ENCODE measurements at regions not wholly inside any gene's neighbourhood (a gene's known extent, or its start where the extent isn't known, plus 50 kb on each side); places are given as distances from the start of the nearest gene placed in this dataset.

- TF ChIP-seq CTCF (IDR thresholded peaks at IDR 0.05; ENCODE audit: control extremely low read depth in 1 of 3, insufficient read depth in 1 of 3, low read depth in 1 of 3, low read length in 3 of 3) (no peak), CHD1 (IDR thresholded peaks at IDR 0.05; ENCODE audit: low read depth, low read length) (no peak)
Observed at GRCh38 chr9:76957258-76957657, 51.3 kb upstream of the PRUNE2 start.
